ENCODE measurements at regions not wholly inside any gene's neighbourhood (a gene's known extent, or its start where the extent isn't known, plus 50 kb on each side); places are given as distances from the start of the nearest gene placed in this dataset.

DNA sequence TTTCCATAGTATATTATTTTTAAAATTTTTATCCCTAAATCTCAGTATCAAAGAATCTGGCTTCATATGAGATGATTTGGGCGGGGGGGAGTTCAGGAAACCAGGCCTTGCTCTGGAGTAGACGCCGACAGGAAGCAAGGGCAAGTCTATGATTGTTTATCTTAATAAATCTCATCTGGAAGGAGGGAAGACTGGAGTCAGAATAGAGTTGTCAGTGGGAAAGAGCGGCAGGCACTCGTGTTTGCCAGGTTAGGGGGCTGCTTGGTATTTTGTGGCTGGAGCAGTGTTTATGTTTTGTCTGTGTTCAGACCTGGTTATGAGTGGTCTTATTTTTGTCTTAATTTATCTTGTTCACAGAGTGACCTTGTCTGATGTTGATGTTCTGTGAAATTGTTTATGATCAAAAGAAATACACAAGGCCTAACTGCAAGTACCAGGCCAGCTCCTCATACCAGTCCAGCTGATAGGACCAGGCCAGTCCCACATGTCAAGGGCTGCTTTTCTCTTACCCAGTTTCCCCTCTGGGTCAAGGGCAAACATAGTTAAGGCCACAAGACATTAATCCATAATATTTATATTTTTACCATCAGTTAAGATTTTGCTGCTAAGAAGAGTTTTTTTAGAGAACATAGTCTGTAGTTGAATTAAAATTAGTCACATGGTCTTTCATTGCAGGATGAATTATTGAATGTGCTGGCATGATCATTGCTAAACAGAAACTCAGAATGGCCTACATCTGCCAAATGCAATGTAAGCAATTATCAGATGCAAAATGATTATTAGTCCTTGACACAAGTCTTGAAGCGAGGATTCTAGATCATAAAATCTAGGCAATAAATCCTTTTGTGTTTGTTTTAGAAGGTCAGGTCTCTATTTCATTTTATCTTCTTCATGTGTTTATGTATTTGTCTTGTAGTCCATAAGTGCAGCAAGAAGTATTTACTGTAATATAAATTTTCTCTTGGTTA, 176.5 kb downstream of the GASK1B start:
- H3K27ac Mint-ChIP-seq = no peak overlapping the region
- ATAC-seq (ENCODE audit: low read depth in 2 of 2) (no peak), DNase-seq (no peak)
- peaks cover 0 to 2% (median 0%) of the 10 kb centered on the region in 4 donors for H3K4me1 Mint-ChIP-seq
- Histone ChIP-seq H3K36me3 (ENCODE audit: control insufficient read depth, insufficient read depth, low read length) (no peaks in the 10 kb centered on the region), H3K4me1 (ENCODE audit: control insufficient read depth, insufficient read depth, low read length, poor library complexity, severe bottlenecking) (no peaks in the 10 kb centered on the region), H3K9me3 (ENCODE audit: control insufficient read depth in 2 of 2, low read length in 2 of 2) (no peaks in the 10 kb centered on the region), H3K4me3 (ENCODE audit: low read depth, low read length) (no peak overlapping the region), H3K27me3 (ENCODE audit: control insufficient read depth, insufficient read depth, low read length) (no peaks in the 10 kb centered on the region), H3K27ac (ENCODE audit: insufficient read depth, low read length, poor library complexity, severe bottlenecking) (no peak overlapping the region)
- H3K27me3 Mint-ChIP-seq = no peaks in the 10 kb centered on the region
- no peaks in the 10 kb centered on the region for H3K36me3 Mint-ChIP-seq
- peaks cover 0 to 3% (median 0%) of the 10 kb centered on the region in 7 donors for H3K9me3 Mint-ChIP-seq
- H3K4me3 Mint-ChIP-seq = no peak overlapping the region

- no peaks in the 10 kb centered on the region for H3K36me3 Mint-ChIP-seq
- peaks cover 0 to 3% (median 0%) of the 10 kb centered on the region in 7 donors for H3K9me3 Mint-ChIP-seq
- H3K4me1 Mint-ChIP-seq = peaks cover 0 to 2% (median 0%) of the 10 kb centered on the region in 4 donors
- H3K27me3 Mint-ChIP-seq = no peaks in the 10 kb centered on the region
- no peaks in the 10 kb centered on the region for H3K9me3 ChIP-seq (ENCODE audit: control insufficient read depth in 2 of 2, low read length in 2 of 2)
- DNase-seq = no peak
- no peaks in the 10 kb centered on the region for H3K36me3 ChIP-seq (ENCODE audit: control insufficient read depth, insufficient read depth, low read length)
- no peak overlapping the region for H3K4me3 ChIP-seq (ENCODE audit: low read depth, low read length)
- no peak overlapping the region for H3K27ac ChIP-seq (ENCODE audit: insufficient read depth, low read length, poor library complexity, severe bottlenecking)
- ATAC-seq (ENCODE audit: low read depth in 2 of 2) = no peak
- H3K4me3 Mint-ChIP-seq = no peak overlapping the region
- H3K27me3 ChIP-seq (ENCODE audit: control insufficient read depth, insufficient read depth, low read length) = no peaks in the 10 kb centered on the region
- no peaks in the 10 kb centered on the region for H3K4me1 ChIP-seq (ENCODE audit: control insufficient read depth, insufficient read depth, low read length, poor library complexity, severe bottlenecking)
- H3K27ac Mint-ChIP-seq = no peak overlapping the region
Measured at GRCh38 chr4:157994863-157995262, 178.0 kb downstream of the GASK1B start.

GRCh38 chr4:157992948-157993839, 179.6 kb downstream of the GASK1B start:
- H3K9me3 ChIP-seq (ENCODE audit: control insufficient read depth in 2 of 2, low read length in 2 of 2) = no peaks in the 10 kb centered on the region
- DNase-seq (no peak), ATAC-seq (ENCODE audit: low read depth in 2 of 2) (no peak)
- H3K4me1 ChIP-seq (ENCODE audit: control insufficient read depth, insufficient read depth, low read length, poor library complexity, severe bottlenecking) = no peaks in the 10 kb centered on the region
- Mint-ChIP-seq H3K4me3 (no peak overlapping the region), H3K4me1 (peaks cover 0 to 2% (median 0%) of the 10 kb centered on the region in 4 donors), H3K27ac (no peak overlapping the region), H3K9me3 (peaks cover 0 to 3% (median 0%) of the 10 kb centered on the region in 7 donors), H3K27me3 (no peaks in the 10 kb centered on the region), H3K36me3 (no peaks in the 10 kb centered on the region)
- H3K36me3 ChIP-seq (ENCODE audit: control insufficient read depth, insufficient read depth, low read length) = no peaks in the 10 kb centered on the region
- H3K27me3 ChIP-seq (ENCODE audit: control insufficient read depth, insufficient read depth, low read length) = no peaks in the 10 kb centered on the region
- no peak overlapping the region for H3K4me3 ChIP-seq (ENCODE audit: low read depth, low read length)
- H3K27ac ChIP-seq (ENCODE audit: insufficient read depth, low read length, poor library complexity, severe bottlenecking) = no peak overlapping the region

DNA sequence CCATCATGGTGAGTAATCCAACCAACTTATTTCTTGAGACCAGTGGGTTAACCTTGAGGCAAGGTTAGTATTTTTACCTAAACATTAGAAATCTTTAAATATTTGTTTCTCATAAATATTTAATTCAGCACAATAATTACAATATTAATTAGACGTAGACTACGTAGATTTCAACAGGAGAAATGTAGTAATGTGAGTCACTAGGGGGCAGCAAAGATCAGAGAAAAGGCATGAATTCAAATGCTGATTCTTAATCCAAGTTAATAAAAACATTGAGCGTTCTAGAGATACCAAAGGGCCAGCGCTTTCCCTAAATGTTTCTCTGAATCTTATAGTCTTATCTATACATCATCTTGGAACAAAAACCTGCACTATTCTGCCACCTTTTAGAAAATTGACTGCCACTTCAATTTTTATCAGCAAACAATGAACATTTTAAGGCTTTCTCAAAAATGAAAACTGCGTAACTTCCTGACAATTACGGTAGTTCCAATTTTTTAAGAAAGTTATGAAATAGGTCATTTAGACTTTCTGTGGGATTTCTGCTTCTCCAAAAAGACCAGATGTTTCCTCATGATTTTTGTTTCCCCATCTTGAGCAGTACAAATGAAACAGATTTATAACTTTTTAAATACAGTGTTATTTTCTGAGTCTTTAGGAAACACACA, 180.7 kb downstream of the GASK1B start:
- Histone ChIP-seq H3K27ac (ENCODE audit: insufficient read depth, low read length, poor library complexity, severe bottlenecking) (no peak overlapping the region), H3K9me3 (ENCODE audit: control insufficient read depth in 2 of 2, low read length in 2 of 2) (no peaks in the 10 kb centered on the region), H3K27me3 (ENCODE audit: control insufficient read depth, insufficient read depth, low read length) (no peaks in the 10 kb centered on the region), H3K4me1 (ENCODE audit: control insufficient read depth, insufficient read depth, low read length, poor library complexity, severe bottlenecking) (no peaks in the 10 kb centered on the region), H3K4me3 (ENCODE audit: low read depth, low read length) (peak overlapping the region; percentile 11), H3K36me3 (ENCODE audit: control insufficient read depth, insufficient read depth, low read length) (no peaks in the 10 kb centered on the region)
- DNase-seq = peak in 2 of 3 donors; percentile 24 to 53
- Mint-ChIP-seq H3K9me3 (peaks cover 0 to 1% (median 0%) of the 10 kb centered on the region in 7 donors), H3K4me3 (no peak overlapping the region), H3K4me1 (peaks cover 0 to 2% (median 0%) of the 10 kb centered on the region in 4 donors), H3K27ac (no peak overlapping the region), H3K36me3 (no peaks in the 10 kb centered on the region), H3K27me3 (no peaks in the 10 kb centered on the region)
- no peak for ATAC-seq (ENCODE audit: low read depth in 2 of 2)

GRCh38 chr4:157988641-157989040, 184.2 kb downstream of the GASK1B start:
- Histone ChIP-seq H3K9me3 (ENCODE audit: control insufficient read depth in 2 of 2, low read length in 2 of 2) (no peaks in the 10 kb centered on the region), H3K27ac (ENCODE audit: insufficient read depth, low read length, poor library complexity, severe bottlenecking) (no peak overlapping the region), H3K4me1 (ENCODE audit: control insufficient read depth, insufficient read depth, low read length, poor library complexity, severe bottlenecking) (no peaks in the 10 kb centered on the region), H3K4me3 (ENCODE audit: low read depth, low read length) (no peak overlapping the region), H3K27me3 (ENCODE audit: control insufficient read depth, insufficient read depth, low read length) (no peaks in the 10 kb centered on the region), H3K36me3 (ENCODE audit: control insufficient read depth, insufficient read depth, low read length) (no peaks in the 10 kb centered on the region)
- DNase-seq (no peak), ATAC-seq (ENCODE audit: low read depth in 2 of 2) (no peak)
- H3K27ac Mint-ChIP-seq = no peak overlapping the region
- H3K4me1 Mint-ChIP-seq = peaks cover 0 to 2% (median 0%) of the 10 kb centered on the region in 4 donors
- H3K27me3 Mint-ChIP-seq = no peaks in the 10 kb centered on the region
- H3K36me3 Mint-ChIP-seq = no peaks in the 10 kb centered on the region
- no peak overlapping the region for H3K4me3 Mint-ChIP-seq
- no peaks in the 10 kb centered on the region for H3K9me3 Mint-ChIP-seq

DNA sequence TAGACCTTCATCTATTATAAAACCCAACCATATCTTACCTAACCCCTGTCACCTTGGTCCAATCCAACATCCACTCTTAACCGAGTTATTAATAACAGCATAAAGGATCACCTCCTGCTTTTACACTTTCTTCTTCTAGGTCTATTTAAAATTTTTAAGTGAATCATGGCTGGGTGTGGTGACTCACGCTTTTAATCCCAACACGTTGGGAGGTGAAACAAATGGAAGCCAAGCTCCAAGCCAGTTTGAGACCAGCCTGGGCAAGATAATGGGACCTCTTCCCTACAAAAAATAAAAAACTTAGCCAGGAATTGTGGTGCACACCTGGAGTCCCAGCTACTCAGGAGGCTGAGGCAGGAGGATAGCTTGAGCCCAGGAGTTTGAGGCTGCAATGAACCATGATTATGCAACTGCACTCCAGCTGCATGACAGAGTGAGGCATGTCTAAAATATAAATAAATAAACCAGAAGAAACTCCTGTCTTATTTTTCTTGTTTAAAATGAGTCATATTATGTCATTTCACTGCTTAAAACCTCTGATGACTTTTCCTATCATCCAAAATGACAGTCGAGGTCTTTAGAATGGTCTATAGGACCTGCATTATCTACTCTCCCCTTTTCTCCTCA, 188.4 kb downstream of the GASK1B start:
- Mint-ChIP-seq H3K9me3 (peaks cover 0 to 5% (median 0%) of the 10 kb centered on the region in 7 donors), H3K4me3 (no peak overlapping the region), H3K36me3 (no peaks in the 10 kb centered on the region), H3K27ac (no peak overlapping the region), H3K4me1 (no peaks in the 10 kb centered on the region), H3K27me3 (no peaks in the 10 kb centered on the region)
- Histone ChIP-seq H3K27me3 (ENCODE audit: control insufficient read depth, insufficient read depth, low read length) (no peaks in the 10 kb centered on the region), H3K4me1 (ENCODE audit: control insufficient read depth, insufficient read depth, low read length, poor library complexity, severe bottlenecking) (no peaks in the 10 kb centered on the region), H3K4me3 (ENCODE audit: low read depth, low read length) (no peak overlapping the region), H3K36me3 (ENCODE audit: control insufficient read depth, insufficient read depth, low read length) (no peaks in the 10 kb centered on the region), H3K9me3 (ENCODE audit: control insufficient read depth in 2 of 2, low read length in 2 of 2) (no peaks in the 10 kb centered on the region), H3K27ac (ENCODE audit: insufficient read depth, low read length, poor library complexity, severe bottlenecking) (no peak overlapping the region)
- ATAC-seq (ENCODE audit: low read depth in 2 of 2) (no peak), DNase-seq (no peak)

DNA sequence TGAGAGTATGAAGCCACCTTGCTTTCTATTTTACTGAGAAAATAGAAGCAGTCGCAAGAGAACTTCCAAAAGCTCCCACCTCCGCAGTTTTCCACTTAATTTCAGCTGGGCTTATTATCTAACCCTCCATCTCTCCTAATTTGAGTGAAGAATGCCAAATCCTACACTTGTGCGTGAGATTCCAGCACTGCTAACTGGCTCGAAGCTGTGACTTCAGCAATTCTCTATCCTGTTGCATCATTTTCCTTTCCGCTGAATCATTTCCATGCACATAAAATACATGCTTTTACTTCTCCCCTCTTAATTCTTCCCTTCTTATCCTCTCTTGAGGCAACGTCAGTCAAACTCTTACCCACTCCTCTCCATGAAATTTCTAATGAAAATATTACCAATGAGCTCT, 189.5 kb downstream of the GASK1B start:
- no peak overlapping the region for H3K4me3 ChIP-seq (ENCODE audit: low read depth, low read length)
- no peaks in the 10 kb centered on the region for H3K27me3 Mint-ChIP-seq
- H3K4me1 Mint-ChIP-seq = peaks cover 0 to 2% (median 1%) of the 10 kb centered on the region in 4 donors
- no peaks in the 10 kb centered on the region for H3K36me3 ChIP-seq (ENCODE audit: control insufficient read depth, insufficient read depth, low read length)
- ATAC-seq (ENCODE audit: low read depth in 2 of 2) (no peak), DNase-seq (no peak)
- no peaks in the 10 kb centered on the region for H3K4me1 ChIP-seq (ENCODE audit: control insufficient read depth, insufficient read depth, low read length, poor library complexity, severe bottlenecking)
- no peaks in the 10 kb centered on the region for H3K27me3 ChIP-seq (ENCODE audit: control insufficient read depth, insufficient read depth, low read length)
- H3K27ac Mint-ChIP-seq = no peak overlapping the region
- no peaks in the 10 kb centered on the region for H3K9me3 ChIP-seq (ENCODE audit: control insufficient read depth in 2 of 2, low read length in 2 of 2)
- no peak overlapping the region for H3K27ac ChIP-seq (ENCODE audit: insufficient read depth, low read length, poor library complexity, severe bottlenecking)
- H3K9me3 Mint-ChIP-seq = peaks cover 0 to 5% (median 0%) of the 10 kb centered on the region in 7 donors
- H3K4me3 Mint-ChIP-seq = no peak overlapping the region
- H3K36me3 Mint-ChIP-seq = no peaks in the 10 kb centered on the region

Measured in CD4-positive, CD25-positive, alpha-beta regulatory T cell (primary cell).